Neural cell (in vitro differentiated cells): ENCODE measurements at regions not wholly inside any gene's neighbourhood (a gene's known extent, or its start where the extent isn't known, plus 50 kb on each side); places are given as distances from the start of the nearest gene placed in this dataset.
"Not testable (repeated sequence)": the region's sequence is repeated elsewhere in the genome, so short reads cannot be mapped to it uniquely, and the experiment has no call there.

Experiments used
- CTCF ChIP-seq: fragments of 450-650 bp; IDR thresholded peaks from 2 replicates; pipeline ENCODE4 v1.5.1; 2014; ENCODE audit warnings: antibody characterized with exemption, mild to moderate bottlenecking, moderate library complexity; ENCODE audit not compliant: poor library complexity, severe bottlenecking
- EZH2 ChIP-seq: fragments of 200-600, 300-800 bp; shearing (Covaris generic), sonication (generic); IDR thresholded peaks from 2 replicates; pipeline ENCODE4 v1.6.1; 2014; ENCODE audit warnings: antibody characterized with exemption, low read length, borderline replicate concordance, mild to moderate bottlenecking; ENCODE audit not compliant: insufficient read depth, poor library complexity, severe bottlenecking

- not testable (repeated sequence) for TF ChIP-seq CTCF, EZH2
Measured at GRCh38 chr17:62239569-62239968, 140.8 kb upstream of the EFCAB3 start.
